IMR-90 (cell line): ENCODE measurements at regions not wholly inside any gene's neighbourhood (a gene's known extent, or its start where the extent isn't known, plus 50 kb on each side); places are given as distances from the start of the nearest gene placed in this dataset.

Source experiments
- MXI1 ChIP-seq: IDR thresholded peaks from 2 replicates; pipeline ENCODE4 v1.6.1; 2012; ENCODE audit warnings: low read depth, mild to moderate bottlenecking, low read length, moderate library complexity, borderline replicate concordance
- TF ChIP-seq, protein P1 (sequence below): conservative IDR thresholded peaks from 2 replicates; pipeline ENCODE4 v1.5.1; 2012; ENCODE audit warnings: mild to moderate bottlenecking, low read depth, low read length, improper control_type of control experiment

DNA sequence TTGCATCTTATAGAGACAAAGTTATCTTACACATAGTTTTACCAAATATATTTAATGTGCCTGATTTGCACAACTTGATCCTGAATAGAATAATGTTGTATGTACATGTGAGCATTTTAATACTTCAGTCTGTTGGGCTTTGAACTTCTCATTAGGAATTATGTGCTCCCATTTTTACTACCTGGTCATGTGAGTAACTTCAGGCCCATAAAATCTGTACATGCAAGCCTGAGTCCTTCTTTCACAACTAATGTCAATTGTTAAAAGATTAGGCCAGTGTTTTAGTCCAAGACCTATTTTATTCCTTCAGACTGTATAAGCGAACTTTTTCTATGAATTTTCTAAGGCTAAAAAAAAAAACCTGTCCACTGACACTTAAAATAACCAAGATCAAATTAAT, 715.4 kb downstream of the CDH8 start:
- TF ChIP-seq MXI1, result no peak
- TF ChIP-seq, protein P1, sequence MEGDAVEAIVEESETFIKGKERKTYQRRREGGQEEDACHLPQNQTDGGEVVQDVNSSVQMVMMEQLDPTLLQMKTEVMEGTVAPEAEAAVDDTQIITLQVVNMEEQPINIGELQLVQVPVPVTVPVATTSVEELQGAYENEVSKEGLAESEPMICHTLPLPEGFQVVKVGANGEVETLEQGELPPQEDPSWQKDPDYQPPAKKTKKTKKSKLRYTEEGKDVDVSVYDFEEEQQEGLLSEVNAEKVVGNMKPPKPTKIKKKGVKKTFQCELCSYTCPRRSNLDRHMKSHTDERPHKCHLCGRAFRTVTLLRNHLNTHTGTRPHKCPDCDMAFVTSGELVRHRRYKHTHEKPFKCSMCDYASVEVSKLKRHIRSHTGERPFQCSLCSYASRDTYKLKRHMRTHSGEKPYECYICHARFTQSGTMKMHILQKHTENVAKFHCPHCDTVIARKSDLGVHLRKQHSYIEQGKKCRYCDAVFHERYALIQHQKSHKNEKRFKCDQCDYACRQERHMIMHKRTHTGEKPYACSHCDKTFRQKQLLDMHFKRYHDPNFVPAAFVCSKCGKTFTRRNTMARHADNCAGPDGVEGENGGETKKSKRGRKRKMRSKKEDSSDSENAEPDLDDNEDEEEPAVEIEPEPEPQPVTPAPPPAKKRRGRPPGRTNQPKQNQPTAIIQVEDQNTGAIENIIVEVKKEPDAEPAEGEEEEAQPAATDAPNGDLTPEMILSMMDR, result no peak
